ENCODE measurements at regions not wholly inside any gene's neighbourhood (a gene's known extent, or its start where the extent isn't known, plus 50 kb on each side); places are given as distances from the start of the nearest gene placed in this dataset.

DNA sequence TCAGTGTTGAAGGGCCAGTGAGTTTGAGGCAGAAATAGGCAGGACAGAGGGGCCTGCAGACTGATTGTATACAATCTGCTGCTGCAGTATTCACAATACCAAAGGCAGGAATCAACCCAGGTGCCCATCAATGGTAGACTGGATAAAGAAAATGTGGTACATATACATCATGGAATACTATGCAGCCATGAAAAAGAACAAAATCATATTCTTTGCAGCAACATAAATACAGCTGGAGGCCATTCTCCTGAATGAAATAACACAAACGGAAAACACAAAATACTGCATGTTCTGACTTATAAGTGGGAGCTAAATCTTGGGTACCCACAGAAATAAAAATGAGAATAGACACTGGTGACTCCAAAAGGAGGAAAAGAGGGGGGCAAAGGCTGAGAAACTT, 485.1 kb downstream of the XYLT1 start:
- Histone ChIP-seq H3K9me3 (no peaks in the 10 kb centered on the region), H3K4me1 (no peaks in the 10 kb centered on the region), H3K36me3 (no peaks in the 10 kb centered on the region), H3K4me3 (no peak overlapping the region), H3K27me3 (no peaks in the 10 kb centered on the region), H3K27ac (no peak overlapping the region)
- TF ChIP-seq, protein P1, sequence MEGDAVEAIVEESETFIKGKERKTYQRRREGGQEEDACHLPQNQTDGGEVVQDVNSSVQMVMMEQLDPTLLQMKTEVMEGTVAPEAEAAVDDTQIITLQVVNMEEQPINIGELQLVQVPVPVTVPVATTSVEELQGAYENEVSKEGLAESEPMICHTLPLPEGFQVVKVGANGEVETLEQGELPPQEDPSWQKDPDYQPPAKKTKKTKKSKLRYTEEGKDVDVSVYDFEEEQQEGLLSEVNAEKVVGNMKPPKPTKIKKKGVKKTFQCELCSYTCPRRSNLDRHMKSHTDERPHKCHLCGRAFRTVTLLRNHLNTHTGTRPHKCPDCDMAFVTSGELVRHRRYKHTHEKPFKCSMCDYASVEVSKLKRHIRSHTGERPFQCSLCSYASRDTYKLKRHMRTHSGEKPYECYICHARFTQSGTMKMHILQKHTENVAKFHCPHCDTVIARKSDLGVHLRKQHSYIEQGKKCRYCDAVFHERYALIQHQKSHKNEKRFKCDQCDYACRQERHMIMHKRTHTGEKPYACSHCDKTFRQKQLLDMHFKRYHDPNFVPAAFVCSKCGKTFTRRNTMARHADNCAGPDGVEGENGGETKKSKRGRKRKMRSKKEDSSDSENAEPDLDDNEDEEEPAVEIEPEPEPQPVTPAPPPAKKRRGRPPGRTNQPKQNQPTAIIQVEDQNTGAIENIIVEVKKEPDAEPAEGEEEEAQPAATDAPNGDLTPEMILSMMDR (IDR thresholded peaks at IDR 0.05): no peak
- intact Hi-C loops (cut with DNase I): no loop called here
- DNase-seq (ENCODE audit: low spot score in 2 of 2): no peak

DNA sequence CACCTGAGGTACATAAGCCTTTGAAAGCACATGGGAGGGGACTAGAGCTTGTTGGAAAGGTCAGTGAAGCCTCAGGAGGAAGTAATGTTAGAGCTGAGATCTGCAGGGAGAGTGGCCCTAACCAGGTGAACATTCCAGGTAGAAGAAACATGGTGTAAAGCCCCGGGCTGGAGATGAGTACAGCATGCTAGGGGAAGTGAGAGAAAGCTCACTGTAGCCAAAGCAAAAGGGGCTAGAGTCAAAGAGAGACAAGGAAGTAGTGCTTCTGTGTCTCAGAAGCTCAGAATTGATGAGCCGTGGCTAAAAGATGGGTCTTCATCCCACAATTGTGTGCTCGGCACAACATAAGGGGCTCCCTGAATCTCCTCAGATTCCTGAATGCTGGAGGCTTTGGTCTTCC, 481.8 kb downstream of the XYLT1 start:
- Histone ChIP-seq H3K9me3 (no peaks in the 10 kb centered on the region), H3K27me3 (no peaks in the 10 kb centered on the region), H3K36me3 (no peaks in the 10 kb centered on the region), H3K4me1 (no peaks in the 10 kb centered on the region), H3K27ac (no peak overlapping the region), H3K4me3 (no peak overlapping the region)
- no peak for DNase-seq (ENCODE audit: low spot score in 2 of 2)
- TF ChIP-seq, protein P1 (IDR thresholded peaks at IDR 0.05): no peak
- intact Hi-C loops (cut with DNase I): no loop called here

DNA sequence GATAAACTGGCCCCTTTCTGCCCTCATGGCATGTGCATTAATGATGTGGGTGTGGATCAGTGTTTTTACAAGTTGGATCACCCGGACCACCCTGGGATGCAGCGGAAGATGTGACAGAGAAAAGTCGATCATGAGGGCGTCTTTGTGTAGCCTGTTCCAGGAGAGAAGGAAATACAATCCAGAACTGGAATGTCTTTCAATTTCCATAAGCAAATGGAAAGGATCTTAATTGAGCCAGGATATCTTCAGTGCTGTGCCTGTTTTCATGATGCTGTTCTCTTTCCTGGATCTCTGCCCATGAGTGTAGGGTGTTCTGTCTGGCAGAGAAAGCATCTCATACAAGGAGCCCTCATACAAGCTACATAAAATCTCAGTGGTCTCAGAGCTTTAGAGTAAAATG, 481.4 kb downstream of the XYLT1 start:
- H3K4me3 ChIP-seq: no peak overlapping the region
- no peaks in the 10 kb centered on the region for H3K27me3 ChIP-seq
- TF ChIP-seq, protein P1 (IDR thresholded peaks at IDR 0.05): no peak
- H3K4me1 ChIP-seq: no peaks in the 10 kb centered on the region
- intact Hi-C loops (cut with DNase I): no loop called here
- no peak for DNase-seq (ENCODE audit: low spot score in 2 of 2)
- H3K27ac ChIP-seq: no peak overlapping the region
- H3K9me3 ChIP-seq: no peaks in the 10 kb centered on the region
- no peaks in the 10 kb centered on the region for H3K36me3 ChIP-seq

DNA sequence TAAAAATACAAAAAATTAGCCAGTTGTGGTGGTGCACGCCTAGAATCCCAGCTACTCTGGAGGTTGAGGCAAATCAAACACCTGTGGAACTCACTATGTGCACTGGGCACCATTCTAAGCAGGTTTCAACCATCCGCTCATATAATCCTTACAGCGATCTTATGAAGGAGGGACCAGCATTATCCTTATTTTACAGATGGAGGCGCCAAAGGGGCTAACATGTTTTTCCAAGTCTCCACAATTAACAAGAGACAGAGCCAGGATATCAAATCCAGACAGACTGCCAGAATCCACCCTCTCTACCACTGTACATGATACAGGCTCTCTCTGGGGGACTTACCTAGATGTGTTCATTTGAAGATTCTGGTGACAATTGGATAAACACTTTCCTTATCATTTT, 479.0 kb downstream of the XYLT1 start:
- no peaks in the 10 kb centered on the region for H3K4me1 ChIP-seq
- TF ChIP-seq, protein P1 (IDR thresholded peaks at IDR 0.05): no peak

DNA sequence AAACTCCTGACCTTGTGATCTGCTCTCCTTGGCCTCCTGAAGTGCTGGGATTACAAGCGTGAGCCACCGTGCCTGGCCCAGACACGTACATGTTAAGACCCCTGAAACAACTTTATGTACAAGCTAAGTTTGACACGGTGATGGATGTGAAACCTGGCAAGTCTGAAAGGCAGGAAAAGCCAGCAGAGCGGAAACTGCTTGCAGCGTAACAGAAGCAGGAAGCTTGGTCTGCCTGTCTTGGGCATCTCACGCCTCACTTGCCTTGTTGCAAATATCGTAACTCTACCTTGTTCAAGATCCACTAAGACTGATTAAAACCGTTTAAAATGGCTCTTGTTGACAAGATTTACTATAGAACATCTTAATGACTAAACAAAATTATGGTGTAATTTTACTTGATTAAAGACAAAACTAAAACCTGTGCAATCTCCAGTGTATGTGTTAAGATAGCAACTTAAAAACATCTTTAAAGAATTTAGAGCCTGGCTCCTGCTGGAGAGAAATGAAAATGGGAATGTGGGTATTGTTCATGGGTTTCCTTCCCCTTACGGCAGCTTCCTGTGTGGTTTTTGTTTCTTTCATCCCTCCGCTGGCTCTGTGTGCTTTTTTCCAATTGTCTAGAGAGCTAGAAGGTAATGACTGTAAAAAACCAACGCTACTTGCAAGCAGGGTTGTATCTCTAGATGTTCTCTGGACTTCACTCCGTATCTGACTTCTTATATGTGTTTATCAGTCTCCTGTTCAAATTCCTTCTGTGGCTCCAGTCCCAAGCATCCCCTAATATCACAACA, 477.6 kb downstream of the XYLT1 start:
- H3K9me3 ChIP-seq: no peaks in the 10 kb centered on the region
- no peak overlapping the region for H3K27ac ChIP-seq
- H3K27me3 ChIP-seq: no peaks in the 10 kb centered on the region
- H3K4me3 ChIP-seq: no peak overlapping the region
- TF ChIP-seq, protein P1 (IDR thresholded peaks at IDR 0.05): no peak
- DNase-seq (ENCODE audit: low spot score in 2 of 2): no peak
- no peaks in the 10 kb centered on the region for H3K36me3 ChIP-seq
- intact Hi-C loops (cut with DNase I): no loop called here
- H3K4me1 ChIP-seq: no peaks in the 10 kb centered on the region

More for the DNA sequence above, 479.0 kb downstream of the XYLT1 start:
- no peak overlapping the region for H3K27ac ChIP-seq
- H3K36me3 ChIP-seq: no peaks in the 10 kb centered on the region
- no peak overlapping the region for H3K4me3 ChIP-seq
- H3K9me3 ChIP-seq: no peaks in the 10 kb centered on the region
- intact Hi-C loops (cut with DNase I): no loop called here
- DNase-seq (ENCODE audit: low spot score in 2 of 2): no peak
- H3K27me3 ChIP-seq: no peaks in the 10 kb centered on the region

All from ascending aorta (tissue), 2 donors.